Keratinocyte (primary cell): ENCODE measurements at regions not wholly inside any gene's neighbourhood (a gene's known extent, or its start where the extent isn't known, plus 50 kb on each side); places are given as distances from the start of the nearest gene placed in this dataset.

ENCODE experiments used
- DNase-seq: peaks from one replicate; pipeline ENCODE4 v3.0.0-alpha.2; 2011; ENCODE audit warnings: low read depth, missing footprints, low spot score
- FAIRE-seq: peaks from 2 replicates; lab custom pipeline; 2011; peaks lifted over from hg19 to GRCh38; lab: Jason Lieb, UNC
- H2AFZ ChIP-seq: 2 replicates; pipeline ENCODE4 v1.6.0; 2012; ENCODE audit warnings: low read length, control low read depth, inconsistent platforms; ENCODE audit not compliant: control insufficient read depth
- H3K27ac ChIP-seq: 2 replicates; pipeline ENCODE4 v1.5.1; 2011; ENCODE audit warnings: low read length; ENCODE audit not compliant: control insufficient read depth, insufficient read depth
- H3K27me3 ChIP-seq: 3 replicates; pipeline ENCODE4 v1.6.0; 2011; ENCODE audit warnings: low read length; ENCODE audit not compliant: control insufficient read depth, insufficient read depth; ENCODE audit errors: extremely low read depth
- H3K36me3 ChIP-seq, 2 experiments: 2 replicates in 1 of 2; 3 replicates in 1 of 2; pipeline ENCODE4 v1.5.1; 2011; ENCODE audit warnings: low read length in 2 of 2, mild to moderate bottlenecking in 1 of 2; ENCODE audit not compliant: control insufficient read depth in 2 of 2, insufficient read depth in 2 of 2; ENCODE audit errors: extremely low read depth in 1 of 2
- H3K4me1 ChIP-seq: 3 replicates; pipeline ENCODE4 v1.5.1; 2011; ENCODE audit warnings: low read length; ENCODE audit not compliant: control insufficient read depth, insufficient read depth; ENCODE audit errors: extremely low read depth
- H3K4me2 ChIP-seq: 3 replicates; pipeline ENCODE4 v1.6.0; 2011; ENCODE audit warnings: low read depth, low read length; ENCODE audit not compliant: control insufficient read depth, insufficient read depth; ENCODE audit errors: extremely low read depth
- H3K4me3 ChIP-seq, 3 experiments: fragments of 200-600 bp in 1 of 3; sonication (generic) in 1 of 3; 2 replicates in 2 of 3; 3 replicates in 1 of 3; pipeline ENCODE4 v1.5.1; 2011 to 2016; ENCODE audit warnings: low read length in 3 of 3, mild to moderate bottlenecking in 3 of 3, control low read depth in 2 of 3, inconsistent platforms in 1 of 3, low read depth in 1 of 3, mixed read lengths in 1 of 3, mixed run types in 1 of 3, moderate library complexity in 1 of 3; ENCODE audit not compliant: control insufficient read depth in 2 of 3, insufficient read depth in 2 of 3; ENCODE audit errors: extremely low read depth in 1 of 3
- H3K79me2 ChIP-seq: 2 replicates; pipeline ENCODE4 v1.6.0; 2012; ENCODE audit warnings: low read length; ENCODE audit not compliant: control insufficient read depth, insufficient read depth
- H3K9ac ChIP-seq: 3 replicates; pipeline ENCODE4 v1.6.0; 2011; ENCODE audit warnings: low read length; ENCODE audit not compliant: control insufficient read depth, insufficient read depth; ENCODE audit errors: extremely low read depth
- H3K9me1 ChIP-seq: 3 replicates; pipeline ENCODE4 v1.6.0; 2011; ENCODE audit warnings: low read length; ENCODE audit not compliant: control insufficient read depth, insufficient read depth; ENCODE audit errors: extremely low read depth
- H3K9me3 ChIP-seq: 2 replicates; pipeline ENCODE4 v1.5.1; 2012; ENCODE audit warnings: low read depth, low read length; ENCODE audit not compliant: control insufficient read depth
- H4K20me1 ChIP-seq: 3 replicates; pipeline ENCODE4 v1.6.0; 2011; ENCODE audit warnings: low read length; ENCODE audit not compliant: control insufficient read depth, insufficient read depth; ENCODE audit errors: extremely low read depth
- CTCF ChIP-seq, 3 experiments: IDR thresholded peaks in 1 of 3; conservative IDR thresholded peaks in 1 of 3; optimal IDR thresholded peaks in 1 of 3; 2 replicates in 2 of 3; 3 replicates in 1 of 3; pipeline versions ENCODE3 to v1.5.1; 2011; ENCODE audit warnings: low read length in 3 of 3, mild to moderate bottlenecking in 3 of 3, moderate library complexity in 2 of 3, control low read depth in 1 of 3, inconsistent platforms in 1 of 3; ENCODE audit not compliant: insufficient read depth in 2 of 3; ENCODE audit errors: extremely low read depth in 1 of 3
- EZH2 ChIP-seq: IDR thresholded peaks from one replicate; pipeline ENCODE4 v1.6.1; 2012; ENCODE audit warnings: inconsistent platforms, mild to moderate bottlenecking, low read length, moderate library complexity
- dilution Hi-C: fragments of 300-500 bp; cut with MboI; formaldehyde crosslinking; loops from one replicate; pipeline ENCODE4 v1.7.0; 2020; ENCODE audit warnings: low sequenced_read_pairs; ENCODE audit not compliant: extremely low pct_ligation_motif_present

- H3K9me3 ChIP-seq: no peaks in the 10 kb centered on the region
- no peak for DNase-seq
- H2AFZ ChIP-seq: no peak overlapping the region
- H3K9me1 ChIP-seq: no peaks in the 10 kb centered on the region
- H3K4me1 ChIP-seq: no peaks in the 10 kb centered on the region
- no peak overlapping the region for H3K9ac ChIP-seq
- H3K79me2 ChIP-seq: no peaks in the 10 kb centered on the region
- H3K4me2 ChIP-seq: no peak overlapping the region
- TF ChIP-seq EZH2: no peak
- no peaks in the 10 kb centered on the region for H3K36me3 ChIP-seq
- dilution Hi-C loops: no loop called here
- no peak for FAIRE-seq
- H4K20me1 ChIP-seq: no peaks in the 10 kb centered on the region
- no peak overlapping the region for H3K4me3 ChIP-seq
- no peaks in the 10 kb centered on the region for H3K27me3 ChIP-seq
- H3K27ac ChIP-seq: no peak overlapping the region
Measured at GRCh38 chr4:154088741-154089140, 299.9 kb upstream of the SFRP2 start.

- dilution Hi-C loops: no loop called here
- DNase-seq: no peak
- H3K4me2 ChIP-seq: no peak overlapping the region
Measured at GRCh38 chr4:154086247-154086646, 297.4 kb upstream of the SFRP2 start.

More at GRCh38 chr4:154086247-154086646, 297.4 kb upstream of the SFRP2 start:
- Histone ChIP-seq H4K20me1 (no peaks in the 10 kb centered on the region), H3K9ac (no peak overlapping the region), H3K9me3 (no peaks in the 10 kb centered on the region), H3K27ac (no peak overlapping the region), H3K9me1 (no peaks in the 10 kb centered on the region), H3K79me2 (no peaks in the 10 kb centered on the region), H3K4me1 (no peaks in the 10 kb centered on the region), H2AFZ (no peak overlapping the region), H3K36me3 (no peaks in the 10 kb centered on the region), H3K27me3 (no peaks in the 10 kb centered on the region), H3K4me3 (no peak overlapping the region)
- no peak for TF ChIP-seq EZH2
- no peak for TF ChIP-seq CTCF (optimal IDR thresholded peaks at IDR 0.05 in 1 of 3, IDR thresholded peaks at IDR 0.05 in 1 of 3, conservative IDR thresholded peaks at IDR 0.05 in 1 of 3; ENCODE audit: extremely low read depth in 1 of 3, insufficient read depth in 2 of 3, low read length in 3 of 3)
- no peak for FAIRE-seq
